Esophagus squamous epithelium (tissue), 4 donors: ENCODE measurements at regions not wholly inside any gene's neighbourhood (a gene's known extent, or its start where the extent isn't known, plus 50 kb on each side); places are given as distances from the start of the nearest gene placed in this dataset.

Experiments used
- CTCF ChIP-seq, 6 experiments: fragments of 450-650 bp in 4 of 6; fragments of 200-600 bp in 2 of 6; sonication (generic) in 2 of 6; IDR thresholded peaks; one replicate each; pipeline ENCODE4 v1.5.1; 2016 to 2019; ENCODE audit warnings: antibody characterized with exemption in 6 of 6, mild to moderate bottlenecking in 4 of 6, moderate library complexity in 4 of 6
- POLR2A ChIP-seq, 4 donors: fragments of 450-650 bp; IDR thresholded peaks; one replicate each; pipeline ENCODE4 v1.6.1; 2017; ENCODE audit warnings: antibody characterized with exemption in 4 of 4, mild to moderate bottlenecking in 4 of 4, moderate library complexity in 3 of 4

- TF ChIP-seq CTCF (IDR thresholded peaks at IDR 0.05) (no peak), POLR2A (IDR thresholded peaks at IDR 0.05) (no peak)
Observed at GRCh38 chr6:23212398-23212797, 643.0 kb downstream of the HDGFL1 start.
